HEK293 (cell line): ENCODE measurements at regions not wholly inside any gene's neighbourhood (a gene's known extent, or its start where the extent isn't known, plus 50 kb on each side); places are given as distances from the start of the nearest gene placed in this dataset.
A peak's percentile ranks its signal among the peaks of the same experiment; 100 is the strongest.

Source experiments
- CTCF ChIA-PET: fragments of 350-600 bp; formaldehyde crosslinking; extraction: SDS; loops from one replicate; lab custom pipeline; 2021; ENCODE audit warnings: antibody characterized with exemption; lab: Yijun Ruan, JAX
- POLR2A ChIA-PET: fragments of 300-600 bp; formaldehyde crosslinking; extraction: SDS; loops from one replicate; lab custom pipeline; 2020; ENCODE audit warnings: antibody characterized with exemption, inconsistent platforms; lab: Yijun Ruan, JAX
- H3K27ac ChIP-seq: fragments of 200-500 bp; sonication (Bioruptor generic); 2 replicates; pipeline ENCODE4 v1.5.1; 2014; ENCODE audit warnings: low read depth, low read length, control low read depth, inconsistent platforms; ENCODE audit errors: extremely low read depth
- H3K36me3 ChIP-seq, 2 experiments: fragments of 200-500 bp in 1 of 2; sonication (Bioruptor generic) in 1 of 2; 1 replicate in 1 of 2; 2 replicates in 1 of 2; pipeline ENCODE4 v1.5.1; 2014 to 2017; ENCODE audit warnings: inconsistent platforms in 2 of 2, low read length in 2 of 2; ENCODE audit not compliant: control insufficient read depth in 2 of 2, insufficient read depth in 1 of 2
- H3K4me1 ChIP-seq: fragments of 200-500 bp; sonication (Bioruptor generic); 2 replicates; pipeline ENCODE4 v1.5.1; 2014; ENCODE audit warnings: mild to moderate bottlenecking, low read length, inconsistent platforms; ENCODE audit not compliant: control insufficient read depth, insufficient read depth
- H3K4me3 ChIP-seq: 2 replicates; pipeline ENCODE4 v1.5.1; 2011; ENCODE audit warnings: low read depth, mild to moderate bottlenecking, control low read depth, low read length, moderate library complexity
- H3K9me3 ChIP-seq: fragments of 200-500 bp; sonication (Bioruptor generic); 2 replicates; pipeline ENCODE4 v1.5.1; 2014; ENCODE audit warnings: low read depth, low read length, inconsistent platforms; ENCODE audit not compliant: control insufficient read depth, insufficient read depth
- FEZF1 ChIP-seq: fragments of 450-650 bp; formaldehyde crosslinking; IDR thresholded peaks from 2 replicates; pipeline ENCODE4 v1.5.1; 2016; ENCODE audit warnings: missing biosample characterization, missing genetic modification characterization
- GLI2 ChIP-seq: fragments of 450-650 bp; formaldehyde crosslinking; IDR thresholded peaks from 2 replicates; pipeline ENCODE4; 2017; ENCODE audit warnings: missing biosample characterization, missing genetic modification characterization, low read depth, borderline replicate concordance
- IKZF3 ChIP-seq: fragments of 450-650 bp; IDR thresholded peaks from 2 replicates; pipeline ENCODE4 v1.5.0; 2018; ENCODE audit warnings: missing biosample characterization, mild to moderate bottlenecking, missing genetic modification characterization, moderate library complexity
- OSR2 ChIP-seq: fragments of 450-650 bp; formaldehyde crosslinking; IDR thresholded peaks from 2 replicates; pipeline ENCODE4 v1.5.1; 2016; ENCODE audit warnings: missing biosample characterization, missing genetic modification characterization
- TRIM28 ChIP-seq: IDR thresholded peaks from 2 replicates; pipeline ENCODE4 v1.6.1; 2011; ENCODE audit warnings: low read length, control low read depth, borderline replicate concordance
- ZBTB17 ChIP-seq: fragments of 450-650 bp; formaldehyde crosslinking; IDR thresholded peaks from 2 replicates; pipeline ENCODE4 v1.5.1; 2016; ENCODE audit warnings: missing biosample characterization, missing genetic modification characterization
- ZNF146 ChIP-seq: fragments of 450-650 bp; formaldehyde crosslinking; IDR thresholded peaks from 2 replicates; pipeline ENCODE4 v1.5.1; 2016; ENCODE audit warnings: missing biosample characterization, missing genetic modification characterization
- ZNF426 ChIP-seq: fragments of 450-650 bp; formaldehyde crosslinking; IDR thresholded peaks from 2 replicates; pipeline ENCODE4 v1.5.1; 2017; ENCODE audit warnings: missing biosample characterization, missing genetic modification characterization, mild to moderate bottlenecking, inconsistent platforms, moderate library complexity
- ZNF544 ChIP-seq: fragments of 450-650 bp; formaldehyde crosslinking; IDR thresholded peaks from 2 replicates; pipeline ENCODE4 v1.5.0; 2017; ENCODE audit warnings: missing biosample characterization, missing genetic modification characterization
- ZNF596 ChIP-seq: fragments of 450-650 bp; IDR thresholded peaks from 2 replicates; pipeline ENCODE4 v1.5.0; 2018; ENCODE audit warnings: missing biosample characterization, mild to moderate bottlenecking, missing genetic modification characterization, moderate library complexity
- ZNF629 ChIP-seq: fragments of 450-650 bp; formaldehyde crosslinking; IDR thresholded peaks from 2 replicates; pipeline ENCODE4 v1.5.1; 2017; ENCODE audit warnings: missing biosample characterization, missing genetic modification characterization
- ZNF843 ChIP-seq: fragments of 450-650 bp; formaldehyde crosslinking; IDR thresholded peaks from 2 replicates; pipeline ENCODE4 v1.5.1; 2016; ENCODE audit warnings: missing biosample characterization, missing genetic modification characterization
- TF ChIP-seq, protein P1 (sequence below): fragments of 450-650 bp; formaldehyde crosslinking; IDR thresholded peaks from 2 replicates; pipeline ENCODE4 v1.5.1; 2016; ENCODE audit warnings: missing biosample characterization, missing genetic modification characterization
- TF ChIP-seq, protein P2 (sequence below): fragments of 450-650 bp; formaldehyde crosslinking; IDR thresholded peaks from 2 replicates; pipeline ENCODE4 v1.5.1; 2016; ENCODE audit warnings: missing biosample characterization, missing genetic modification characterization
- TF ChIP-seq, protein P3 (sequence below): fragments of 450-650 bp; formaldehyde crosslinking; IDR thresholded peaks from 2 replicates; pipeline ENCODE4 v1.5.1; 2016; ENCODE audit warnings: missing biosample characterization, missing genetic modification characterization
- TF ChIP-seq, protein P4 (sequence below): fragments of 450-650 bp; formaldehyde crosslinking; IDR thresholded peaks from 2 replicates; pipeline ENCODE4 v1.5.1; 2017; ENCODE audit warnings: missing biosample characterization, missing genetic modification characterization
- TF ChIP-seq, protein P5 (sequence below): fragments of 450-650 bp; formaldehyde crosslinking; IDR thresholded peaks from 2 replicates; pipeline ENCODE4 v1.5.1; 2017; ENCODE audit warnings: missing biosample characterization, missing genetic modification characterization
- TF ChIP-seq, protein P6 (sequence below): fragments of 450-650 bp; IDR thresholded peaks from 2 replicates; pipeline ENCODE4 v1.5.1; 2018; ENCODE audit warnings: missing biosample characterization, mild to moderate bottlenecking, missing genetic modification characterization
- TF ChIP-seq, protein P7 (sequence below): fragments of 450-650 bp; formaldehyde crosslinking; IDR thresholded peaks from 2 replicates; pipeline ENCODE4 v1.5.1; 2016; ENCODE audit warnings: missing biosample characterization, missing genetic modification characterization

DNA sequence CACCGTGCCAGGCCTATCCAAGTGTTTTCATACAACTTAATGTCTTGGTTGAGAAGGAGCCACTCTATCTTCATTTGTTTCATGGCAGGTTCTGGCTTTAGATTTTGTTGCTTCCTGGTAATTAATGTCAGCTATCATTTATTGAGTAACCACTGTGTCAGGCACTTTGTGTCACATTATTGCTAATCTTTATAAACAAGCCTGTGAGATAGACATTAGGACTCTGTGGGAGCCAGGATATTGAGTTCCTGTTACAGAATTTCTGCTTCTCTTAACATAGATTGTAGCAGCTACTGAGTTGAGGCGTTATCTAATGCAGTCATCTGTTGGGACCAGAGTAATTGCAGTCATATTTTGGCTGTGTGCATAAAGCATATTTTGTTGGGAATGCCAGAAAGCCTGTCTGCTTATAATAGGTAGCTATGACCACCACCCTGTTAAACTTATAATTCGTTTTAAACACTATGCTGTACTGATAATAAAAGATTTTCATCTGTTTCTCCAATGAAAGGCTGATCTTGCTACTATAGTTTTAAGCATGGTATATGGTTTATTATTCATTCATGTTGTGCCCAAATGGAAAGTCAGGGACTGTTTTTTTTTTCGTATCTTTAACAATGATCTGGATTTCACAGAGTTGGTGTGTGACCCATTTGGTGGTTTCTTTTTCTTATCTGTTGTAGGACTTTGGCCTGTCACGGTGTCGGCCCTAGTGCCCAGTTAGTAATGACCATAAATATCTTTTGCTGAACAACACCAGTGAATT lies 432.6 kb downstream of the PCNX1 start:
- no peaks in the 10 kb centered on the region for H3K9me3 ChIP-seq
- no peak overlapping the region for H3K4me3 ChIP-seq
- H3K4me1 ChIP-seq: 0 out of 2 replicates have a peak, but pooled peaks cover 2% of the 10 kb centered on the region
- TF ChIP-seq ZNF146 (no peak), ZNF629 (tag by site-specific recombination) (peak; percentile 43; the same call in 1 of the 2 replicates), ZNF544 (tag by site-specific recombination) (no peak), IKZF3 (tag by site-specific recombination) (0 out of 2 replicates have a peak, but pooled peaks have one; percentile 30), ZBTB17 (tag by site-specific recombination) (no peak), FEZF1 (tag by site-specific recombination) (peak; percentile 77), ZNF596 (0 out of 2 replicates have a peak, but pooled peaks have one; percentile 13), OSR2 (peak; percentile 86), ZNF843 (tag by site-specific recombination) (peak; percentile 76), TRIM28 (peak; percentile 80; the same call in 1 of the 2 replicates), GLI2 (tag by site-specific recombination) (peak; percentile 36; the same call in 1 of the 2 replicates), ZNF426 (no peak)
- TF ChIP-seq, protein P1, sequence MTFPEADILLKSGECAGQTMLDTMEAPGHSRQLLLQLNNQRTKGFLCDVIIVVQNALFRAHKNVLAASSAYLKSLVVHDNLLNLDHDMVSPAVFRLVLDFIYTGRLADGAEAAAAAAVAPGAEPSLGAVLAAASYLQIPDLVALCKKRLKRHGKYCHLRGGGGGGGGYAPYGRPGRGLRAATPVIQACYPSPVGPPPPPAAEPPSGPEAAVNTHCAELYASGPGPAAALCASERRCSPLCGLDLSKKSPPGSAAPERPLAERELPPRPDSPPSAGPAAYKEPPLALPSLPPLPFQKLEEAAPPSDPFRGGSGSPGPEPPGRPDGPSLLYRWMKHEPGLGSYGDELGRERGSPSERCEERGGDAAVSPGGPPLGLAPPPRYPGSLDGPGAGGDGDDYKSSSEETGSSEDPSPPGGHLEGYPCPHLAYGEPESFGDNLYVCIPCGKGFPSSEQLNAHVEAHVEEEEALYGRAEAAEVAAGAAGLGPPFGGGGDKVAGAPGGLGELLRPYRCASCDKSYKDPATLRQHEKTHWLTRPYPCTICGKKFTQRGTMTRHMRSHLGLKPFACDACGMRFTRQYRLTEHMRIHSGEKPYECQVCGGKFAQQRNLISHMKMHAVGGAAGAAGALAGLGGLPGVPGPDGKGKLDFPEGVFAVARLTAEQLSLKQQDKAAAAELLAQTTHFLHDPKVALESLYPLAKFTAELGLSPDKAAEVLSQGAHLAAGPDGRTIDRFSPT: no peak
- TF ChIP-seq, protein P2, sequence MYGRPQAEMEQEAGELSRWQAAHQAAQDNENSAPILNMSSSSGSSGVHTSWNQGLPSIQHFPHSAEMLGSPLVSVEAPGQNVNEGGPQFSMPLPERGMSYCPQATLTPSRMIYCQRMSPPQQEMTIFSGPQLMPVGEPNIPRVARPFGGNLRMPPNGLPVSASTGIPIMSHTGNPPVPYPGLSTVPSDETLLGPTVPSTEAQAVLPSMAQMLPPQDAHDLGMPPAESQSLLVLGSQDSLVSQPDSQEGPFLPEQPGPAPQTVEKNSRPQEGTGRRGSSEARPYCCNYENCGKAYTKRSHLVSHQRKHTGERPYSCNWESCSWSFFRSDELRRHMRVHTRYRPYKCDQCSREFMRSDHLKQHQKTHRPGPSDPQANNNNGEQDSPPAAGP (tag by site-specific recombination): no peak
- TF ChIP-seq, protein P3, sequence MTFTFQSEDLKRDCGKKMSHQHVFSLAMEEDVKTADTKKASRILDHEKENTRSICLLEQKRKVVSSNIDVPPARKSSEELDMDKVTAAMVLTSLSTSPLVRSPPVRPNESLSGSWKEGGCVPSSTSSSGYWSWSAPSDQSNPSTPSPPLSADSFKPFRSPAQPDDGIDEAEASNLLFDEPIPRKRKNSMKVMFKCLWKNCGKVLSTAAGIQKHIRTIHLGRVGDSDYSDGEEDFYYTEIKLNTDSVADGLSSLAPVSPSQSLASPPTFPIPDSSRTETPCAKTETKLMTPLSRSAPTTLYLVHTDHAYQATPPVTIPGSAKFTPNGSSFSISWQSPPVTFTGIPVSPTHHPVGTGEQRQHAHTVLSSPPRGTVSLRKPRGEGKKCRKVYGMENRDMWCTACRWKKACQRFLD (tag by site-specific recombination): no peak
- TF ChIP-seq, protein P4, sequence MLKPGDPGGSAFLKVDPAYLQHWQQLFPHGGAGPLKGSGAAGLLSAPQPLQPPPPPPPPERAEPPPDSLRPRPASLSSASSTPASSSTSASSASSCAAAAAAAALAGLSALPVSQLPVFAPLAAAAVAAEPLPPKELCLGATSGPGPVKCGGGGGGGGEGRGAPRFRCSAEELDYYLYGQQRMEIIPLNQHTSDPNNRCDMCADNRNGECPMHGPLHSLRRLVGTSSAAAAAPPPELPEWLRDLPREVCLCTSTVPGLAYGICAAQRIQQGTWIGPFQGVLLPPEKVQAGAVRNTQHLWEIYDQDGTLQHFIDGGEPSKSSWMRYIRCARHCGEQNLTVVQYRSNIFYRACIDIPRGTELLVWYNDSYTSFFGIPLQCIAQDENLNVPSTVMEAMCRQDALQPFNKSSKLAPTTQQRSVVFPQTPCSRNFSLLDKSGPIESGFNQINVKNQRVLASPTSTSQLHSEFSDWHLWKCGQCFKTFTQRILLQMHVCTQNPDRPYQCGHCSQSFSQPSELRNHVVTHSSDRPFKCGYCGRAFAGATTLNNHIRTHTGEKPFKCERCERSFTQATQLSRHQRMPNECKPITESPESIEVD (tag by site-specific recombination): peak; percentile 83
- TF ChIP-seq, protein P5, sequence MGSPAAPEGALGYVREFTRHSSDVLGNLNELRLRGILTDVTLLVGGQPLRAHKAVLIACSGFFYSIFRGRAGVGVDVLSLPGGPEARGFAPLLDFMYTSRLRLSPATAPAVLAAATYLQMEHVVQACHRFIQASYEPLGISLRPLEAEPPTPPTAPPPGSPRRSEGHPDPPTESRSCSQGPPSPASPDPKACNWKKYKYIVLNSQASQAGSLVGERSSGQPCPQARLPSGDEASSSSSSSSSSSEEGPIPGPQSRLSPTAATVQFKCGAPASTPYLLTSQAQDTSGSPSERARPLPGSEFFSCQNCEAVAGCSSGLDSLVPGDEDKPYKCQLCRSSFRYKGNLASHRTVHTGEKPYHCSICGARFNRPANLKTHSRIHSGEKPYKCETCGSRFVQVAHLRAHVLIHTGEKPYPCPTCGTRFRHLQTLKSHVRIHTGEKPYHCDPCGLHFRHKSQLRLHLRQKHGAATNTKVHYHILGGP: no peak
- TF ChIP-seq, protein P6, sequence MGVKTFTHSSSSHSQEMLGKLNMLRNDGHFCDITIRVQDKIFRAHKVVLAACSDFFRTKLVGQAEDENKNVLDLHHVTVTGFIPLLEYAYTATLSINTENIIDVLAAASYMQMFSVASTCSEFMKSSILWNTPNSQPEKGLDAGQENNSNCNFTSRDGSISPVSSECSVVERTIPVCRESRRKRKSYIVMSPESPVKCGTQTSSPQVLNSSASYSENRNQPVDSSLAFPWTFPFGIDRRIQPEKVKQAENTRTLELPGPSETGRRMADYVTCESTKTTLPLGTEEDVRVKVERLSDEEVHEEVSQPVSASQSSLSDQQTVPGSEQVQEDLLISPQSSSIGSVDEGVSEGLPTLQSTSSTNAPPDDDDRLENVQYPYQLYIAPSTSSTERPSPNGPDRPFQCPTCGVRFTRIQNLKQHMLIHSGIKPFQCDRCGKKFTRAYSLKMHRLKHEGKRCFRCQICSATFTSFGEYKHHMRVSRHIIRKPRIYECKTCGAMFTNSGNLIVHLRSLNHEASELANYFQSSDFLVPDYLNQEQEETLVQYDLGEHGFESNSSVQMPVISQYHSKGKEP (tag by site-specific recombination): peak; percentile 23; the same call in 1 of the 2 replicates
- TF ChIP-seq, protein P7, sequence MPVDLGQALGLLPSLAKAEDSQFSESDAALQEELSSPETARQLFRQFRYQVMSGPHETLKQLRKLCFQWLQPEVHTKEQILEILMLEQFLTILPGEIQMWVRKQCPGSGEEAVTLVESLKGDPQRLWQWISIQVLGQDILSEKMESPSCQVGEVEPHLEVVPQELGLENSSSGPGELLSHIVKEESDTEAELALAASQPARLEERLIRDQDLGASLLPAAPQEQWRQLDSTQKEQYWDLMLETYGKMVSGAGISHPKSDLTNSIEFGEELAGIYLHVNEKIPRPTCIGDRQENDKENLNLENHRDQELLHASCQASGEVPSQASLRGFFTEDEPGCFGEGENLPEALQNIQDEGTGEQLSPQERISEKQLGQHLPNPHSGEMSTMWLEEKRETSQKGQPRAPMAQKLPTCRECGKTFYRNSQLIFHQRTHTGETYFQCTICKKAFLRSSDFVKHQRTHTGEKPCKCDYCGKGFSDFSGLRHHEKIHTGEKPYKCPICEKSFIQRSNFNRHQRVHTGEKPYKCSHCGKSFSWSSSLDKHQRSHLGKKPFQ (tag by site-specific recombination): 0 out of 2 replicates have a peak, but pooled peaks have one; percentile 18
- H3K27ac ChIP-seq: no peak overlapping the region
- ChIA-PET POLR2A (no interaction called here), CTCF (no interaction called here)
- no peaks in the 10 kb centered on the region for H3K36me3 ChIP-seq
